CD14-positive monocyte (primary cell): ENCODE measurements at regions not wholly inside any gene's neighbourhood (a gene's known extent, or its start where the extent isn't known, plus 50 kb on each side); places are given as distances from the start of the nearest gene placed in this dataset.

Experiments used
- DNase-seq, 3 donors: peaks; one replicate each; pipeline ENCODE4 v3.0.0-alpha.2; 2011 to 2022
- H2AFZ ChIP-seq: 2 replicates; pipeline ENCODE4 v1.6.0; 2012; ENCODE audit warnings: mild to moderate bottlenecking, low read depth, low read length, inconsistent platforms; ENCODE audit not compliant: insufficient read depth, poor library complexity, severe bottlenecking
- H3K27ac ChIP-seq, 2 donors: 1 replicate in 1 of 2; 2 replicates in 1 of 2; pipeline ENCODE4 v1.5.1; 2012 to 2013; ENCODE audit warnings: low read length in 2 of 2, control low read depth in 1 of 2, inconsistent platforms in 1 of 2, low read depth in 1 of 2, mild to moderate bottlenecking in 1 of 2
- H3K27me3 ChIP-seq, 2 donors: one replicate each; pipeline versions ENCODE4 v1.6.0 to v1.6.1; 2011 to 2013; ENCODE audit warnings: low read length in 2 of 2; ENCODE audit not compliant: control insufficient read depth in 2 of 2, insufficient read depth in 2 of 2
- H3K36me3 ChIP-seq, 2 donors: replicated peaks in 1 of 2; 1 replicate in 1 of 2; 2 replicates in 1 of 2; pipeline versions ENCODE4 v1.5.1 to v1.6.1; 2012 to 2013; ENCODE audit warnings: low read length in 2 of 2, control low read depth in 1 of 2, inconsistent platforms in 1 of 2, mild to moderate bottlenecking in 1 of 2; ENCODE audit not compliant: insufficient read depth in 2 of 2, control insufficient read depth in 1 of 2
- H3K4me1 ChIP-seq, 2 donors: 1 replicate in 1 of 2; 2 replicates in 1 of 2; pipeline versions ENCODE4 v1.5.1 to v1.6.1; 2012 to 2013; ENCODE audit warnings: low read length in 2 of 2, control low read depth in 1 of 2, inconsistent platforms in 1 of 2, mild to moderate bottlenecking in 1 of 2, moderate library complexity in 1 of 2; ENCODE audit not compliant: insufficient read depth in 2 of 2, control insufficient read depth in 1 of 2
- H3K4me2 ChIP-seq: replicated peaks from 2 replicates; pipeline ENCODE3; 2012; ENCODE audit warnings: low read length, moderate library complexity, mild to moderate bottlenecking; ENCODE audit not compliant: poor library complexity, severe bottlenecking; ENCODE audit errors: extremely low read depth
- H3K4me3 ChIP-seq, 3 experiments: fragments of 200-600 bp in 1 of 3; sonication (generic) in 1 of 3; replicated peaks in 1 of 3; 1 replicate in 2 of 3; 2 replicates in 1 of 3; pipeline ENCODE4 v1.5.1; 2011 to 2013; ENCODE audit warnings: low read length in 3 of 3, mild to moderate bottlenecking in 3 of 3, control low read depth in 2 of 3, low read depth in 2 of 3, inconsistent platforms in 1 of 3, moderate library complexity in 1 of 3
- H3K79me2 ChIP-seq: 2 replicates; pipeline ENCODE4 v1.6.0; 2012; ENCODE audit warnings: mild to moderate bottlenecking, control low read depth, inconsistent platforms, low read length, moderate library complexity; ENCODE audit not compliant: insufficient read depth
- H3K9ac ChIP-seq: 2 replicates; pipeline ENCODE4 v1.6.0; 2017; ENCODE audit warnings: low read length, mild to moderate bottlenecking; ENCODE audit not compliant: insufficient read depth, poor library complexity, severe bottlenecking
- H3K9me3 ChIP-seq, 2 donors: replicated peaks in 1 of 2; 1 replicate in 1 of 2; 2 replicates in 1 of 2; pipeline versions ENCODE4 v1.5.1 to v1.6.1; 2012 to 2013; ENCODE audit warnings: low read length in 2 of 2, control low read depth in 1 of 2; ENCODE audit not compliant: control insufficient read depth in 1 of 2, insufficient read depth in 1 of 2
- H4K20me1 ChIP-seq: 2 replicates; pipeline ENCODE4 v1.6.0; 2012; ENCODE audit warnings: mild to moderate bottlenecking, low read length, control low read depth, moderate library complexity; ENCODE audit not compliant: insufficient read depth
- H3K27ac Mint-ChIP-seq, 7 donors: one replicate each; pipeline ENCODE4 v1.8.0; 2020; ENCODE audit warnings: mild to moderate bottlenecking in 7 of 7, mixed read lengths in 7 of 7, moderate library complexity in 6 of 7, inconsistent platforms in 2 of 7
- H3K27me3 Mint-ChIP-seq, 3 donors: one replicate each; pipeline ENCODE4 v1.8.0; 2021 to 2022; ENCODE audit warnings: low read depth in 3 of 3, mild to moderate bottlenecking in 3 of 3, mixed read lengths in 3 of 3, moderate library complexity in 3 of 3, inconsistent platforms in 1 of 3
- H3K36me3 Mint-ChIP-seq, 2 donors: one replicate each; pipeline ENCODE4 v1.8.0; 2020; ENCODE audit warnings: mixed read lengths in 2 of 2, inconsistent platforms in 1 of 2, mild to moderate bottlenecking in 1 of 2
- H3K4me1 Mint-ChIP-seq: one replicate; pipeline ENCODE4 v1.8.0; 2020; ENCODE audit warnings: mild to moderate bottlenecking, mixed read lengths
- H3K4me3 Mint-ChIP-seq, 2 donors: one replicate each; pipeline ENCODE4 v1.8.0; 2020; ENCODE audit warnings: mild to moderate bottlenecking in 2 of 2, mixed read lengths in 2 of 2, moderate library complexity in 1 of 2
- H3K9me3 Mint-ChIP-seq, 7 donors: one replicate each; pipeline ENCODE4 v1.8.0; 2020 to 2022; ENCODE audit warnings: mixed read lengths in 7 of 7, mild to moderate bottlenecking in 6 of 7, moderate library complexity in 6 of 7, inconsistent platforms in 2 of 7
- CTCF ChIP-seq: fragments of 200-600 bp; IDR thresholded peaks from one replicate; pipeline ENCODE4 v1.8.0; 2022; ENCODE audit warnings: antibody characterized with exemption, mild to moderate bottlenecking
- WGBS: methylation state at CpG from one replicate; pipeline ENCODE4 v1.1.5; 2013; ENCODE audit warnings: missing lambda C conversion rate; ENCODE audit not compliant: insufficient coverage; 5-methylcytosine and 5-hydroxymethylcytosine counted together
- intact Hi-C, 2 donors: fragments of 100-400 bp; cut with micrococcal nuclease; formaldehyde crosslinking; loops; one replicate each; pipeline versions ENCODE4 v1.15.0 to v1.15.1; 2023

- no peak overlapping the region for H3K4me3 Mint-ChIP-seq
- intact Hi-C loops: no loop called here
- H3K27ac ChIP-seq: no peak overlapping the region
- H3K79me2 ChIP-seq: no peaks in the 10 kb centered on the region
- TF ChIP-seq CTCF: no peak
- DNase-seq: no peak
- H3K27me3 ChIP-seq: no peaks in the 10 kb centered on the region
- no peaks in the 10 kb centered on the region for H3K9me3 ChIP-seq
- peaks cover 0 to 2% (median 1%) of the 10 kb centered on the region in 3 donors for H3K27me3 Mint-ChIP-seq
- H3K4me3 ChIP-seq: no peak overlapping the region
- peaks cover 0 to 3% (median 0%) of the 10 kb centered on the region in 7 donors for H3K9me3 Mint-ChIP-seq
- no peak overlapping the region for H3K27ac Mint-ChIP-seq
- H3K4me1 ChIP-seq: no peaks in the 10 kb centered on the region
- H4K20me1 ChIP-seq: no peaks in the 10 kb centered on the region
- no peak overlapping the region for H3K4me2 ChIP-seq
- H3K4me1 Mint-ChIP-seq: no peaks in the 10 kb centered on the region
- H3K36me3 ChIP-seq: no peaks in the 10 kb centered on the region
- 64% methylated on average over 2 of the region's 2 CpGs for WGBS
- no peak overlapping the region for H2AFZ ChIP-seq
- H3K9ac ChIP-seq: no peak overlapping the region
- H3K36me3 Mint-ChIP-seq: no peaks in the 10 kb centered on the region
Measured at GRCh38 chr9:17852108-17852507, 273.2 kb downstream of the SH3GL2 start.

- Mint-ChIP-seq H3K4me3 (no peak overlapping the region), H3K4me1 (no peaks in the 10 kb centered on the region), H3K27ac (no peak overlapping the region), H3K36me3 (no peaks in the 10 kb centered on the region), H3K27me3 (peaks cover 0 to 5% (median 2%) of the 10 kb centered on the region in 3 donors), H3K9me3 (no peaks in the 10 kb centered on the region)
- Histone ChIP-seq H2AFZ (no peak overlapping the region), H3K9me3 (no peaks in the 10 kb centered on the region), H3K27me3 (no peaks in the 10 kb centered on the region), H3K27ac (no peak overlapping the region), H3K79me2 (no peaks in the 10 kb centered on the region), H3K9ac (no peak overlapping the region), H4K20me1 (no peaks in the 10 kb centered on the region), H3K36me3 (no peaks in the 10 kb centered on the region), H3K4me3 (no peak overlapping the region), H3K4me2 (no peak overlapping the region), H3K4me1 (no peaks in the 10 kb centered on the region)
- intact Hi-C loops: no loop called here
- no CpG with 5 or more reads among the region's 1 CpG for WGBS
- no peak for DNase-seq
- no peak for TF ChIP-seq CTCF
Measured at GRCh38 chr9:17854487-17854886, 275.6 kb downstream of the SH3GL2 start.
